Inferior parietal cortex (tissue), 1 donor: ENCODE measurements at regions not wholly inside any gene's neighbourhood (a gene's known extent, or its start where the extent isn't known, plus 50 kb on each side); places are given as distances from the start of the nearest gene placed in this dataset.
A peak's percentile ranks its signal among the peaks of the same experiment; 100 is the strongest.

Experiments used
- DNase-seq: peaks from one replicate; pipeline ENCODE4 v3.0.0-alpha.2; 2016; ENCODE audit errors: extremely low spot score

GRCh38 chr6:134456226-134456625, 138.3 kb upstream of the SGK1 start:
- DNase-seq: no peak

DNA sequence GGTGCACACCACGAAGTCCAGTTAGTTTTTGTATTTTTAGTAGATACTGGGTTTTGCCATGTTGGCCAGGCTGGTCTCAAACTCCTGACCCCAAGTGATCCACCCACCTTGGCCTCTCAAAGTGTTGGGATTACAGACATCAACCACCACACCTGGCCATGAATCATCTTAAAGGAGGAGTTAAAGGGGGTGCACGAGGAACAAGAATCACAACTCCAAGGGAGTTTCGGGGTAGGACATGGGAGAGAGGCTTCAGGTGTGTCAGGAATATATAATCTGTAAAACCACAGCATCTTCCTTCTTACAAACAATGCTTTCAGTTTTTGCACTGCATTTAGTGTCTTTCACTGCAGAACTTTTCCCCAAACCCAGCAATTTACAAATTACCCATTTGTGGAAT, 137.4 kb upstream of the SGK1 start:
- DNase-seq: no peak

- no peak for DNase-seq
Measured at GRCh38 chr6:134454794-134455193, 136.9 kb upstream of the SGK1 start.

- DNase-seq: no peak
Measured at GRCh38 chr6:134453792-134454510, 136.0 kb upstream of the SGK1 start.

GRCh38 chr6:134452906-134453305, 135.0 kb upstream of the SGK1 start:
- no peak for DNase-seq

GRCh38 chr6:134451529-134451928, 133.6 kb upstream of the SGK1 start:
- DNase-seq: no peak

DNA sequence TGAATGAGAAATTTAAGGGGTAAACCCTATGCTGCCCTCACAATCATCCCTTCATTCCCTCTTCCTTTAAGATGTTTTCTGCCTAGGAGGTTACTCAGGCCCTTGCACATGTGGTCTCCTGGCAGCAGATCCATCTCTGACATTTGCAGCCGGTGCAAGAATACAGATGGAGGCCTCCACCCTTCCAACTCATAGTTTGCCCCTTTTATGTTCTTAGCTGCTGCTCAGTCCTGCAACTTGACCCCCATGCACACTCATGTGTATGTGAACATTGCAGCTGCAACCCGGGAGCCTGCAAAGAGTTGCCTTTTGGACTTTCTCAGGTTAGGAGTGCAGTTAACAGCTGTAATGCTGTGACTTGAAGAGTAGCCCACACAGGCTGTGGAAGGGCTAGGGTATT, 131.9 kb upstream of the SGK1 start:
- no peak for DNase-seq

- no peak for DNase-seq
Measured at GRCh38 chr6:134449004-134449403, 131.1 kb upstream of the SGK1 start.

GRCh38 chr6:134447883-134448387, 130.0 kb upstream of the SGK1 start:
- DNase-seq: no peak

GRCh38 chr6:134447423-134447822, 129.5 kb upstream of the SGK1 start:
- DNase-seq: no peak

GRCh38 chr6:134446896-134447295, 129.0 kb upstream of the SGK1 start:
- DNase-seq: no peak

GRCh38 chr6:134446218-134446848, 128.4 kb upstream of the SGK1 start:
- peak; percentile 73 for DNase-seq

GRCh38 chr6:134443009-134443408, 125.1 kb upstream of the SGK1 start:
- no peak for DNase-seq

- DNase-seq: no peak
Measured at GRCh38 chr6:134442073-134442472, 124.2 kb upstream of the SGK1 start.

GRCh38 chr6:134438837-134439236, 120.9 kb upstream of the SGK1 start:
- DNase-seq: no peak

GRCh38 chr6:134437376-134437775, 119.5 kb upstream of the SGK1 start:
- DNase-seq: no peak

DNA sequence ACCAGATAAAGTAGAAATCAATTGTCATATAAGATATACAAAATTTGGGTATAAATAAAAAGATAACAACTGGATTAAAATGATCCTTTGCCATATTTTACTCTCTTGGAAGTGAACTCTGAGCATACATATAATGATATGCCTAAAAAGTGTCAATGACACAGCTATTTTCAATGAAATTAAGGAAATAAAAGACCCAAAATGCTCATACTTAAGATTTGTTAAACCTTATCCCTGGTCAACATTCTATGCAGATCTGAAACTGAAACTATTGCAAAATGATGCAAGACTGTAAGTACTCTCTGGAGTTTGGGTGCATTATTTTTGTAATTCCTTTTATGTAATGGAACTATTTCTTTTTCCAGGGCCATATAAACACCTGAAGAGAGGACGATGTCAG, 119.0 kb upstream of the SGK1 start:
- no peak for DNase-seq

GRCh38 chr6:134436281-134436815, 118.4 kb upstream of the SGK1 start:
- peak; percentile 75 for DNase-seq

DNA sequence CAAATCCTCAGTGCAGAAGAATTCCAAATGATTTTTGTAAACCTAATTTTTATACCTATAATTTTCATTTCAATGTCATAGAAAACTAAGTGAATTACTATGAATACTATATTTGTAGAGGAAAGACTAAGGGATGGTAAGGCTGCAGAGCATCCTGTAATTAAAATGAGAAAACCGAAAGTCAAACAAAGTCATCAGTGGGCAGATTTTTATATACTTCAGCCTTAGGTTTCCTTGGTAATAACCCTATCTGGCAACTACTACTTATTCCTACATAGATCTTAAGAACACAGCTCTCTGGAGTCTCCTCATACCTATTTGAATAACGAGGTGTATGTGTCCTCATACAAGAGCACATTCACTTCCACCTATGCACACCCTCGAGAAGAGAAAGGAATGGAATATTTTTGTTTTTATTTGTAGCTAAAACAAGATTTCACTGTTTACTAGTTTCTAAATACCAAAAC, 117.9 kb upstream of the SGK1 start:
- DNase-seq: no peak

DNA sequence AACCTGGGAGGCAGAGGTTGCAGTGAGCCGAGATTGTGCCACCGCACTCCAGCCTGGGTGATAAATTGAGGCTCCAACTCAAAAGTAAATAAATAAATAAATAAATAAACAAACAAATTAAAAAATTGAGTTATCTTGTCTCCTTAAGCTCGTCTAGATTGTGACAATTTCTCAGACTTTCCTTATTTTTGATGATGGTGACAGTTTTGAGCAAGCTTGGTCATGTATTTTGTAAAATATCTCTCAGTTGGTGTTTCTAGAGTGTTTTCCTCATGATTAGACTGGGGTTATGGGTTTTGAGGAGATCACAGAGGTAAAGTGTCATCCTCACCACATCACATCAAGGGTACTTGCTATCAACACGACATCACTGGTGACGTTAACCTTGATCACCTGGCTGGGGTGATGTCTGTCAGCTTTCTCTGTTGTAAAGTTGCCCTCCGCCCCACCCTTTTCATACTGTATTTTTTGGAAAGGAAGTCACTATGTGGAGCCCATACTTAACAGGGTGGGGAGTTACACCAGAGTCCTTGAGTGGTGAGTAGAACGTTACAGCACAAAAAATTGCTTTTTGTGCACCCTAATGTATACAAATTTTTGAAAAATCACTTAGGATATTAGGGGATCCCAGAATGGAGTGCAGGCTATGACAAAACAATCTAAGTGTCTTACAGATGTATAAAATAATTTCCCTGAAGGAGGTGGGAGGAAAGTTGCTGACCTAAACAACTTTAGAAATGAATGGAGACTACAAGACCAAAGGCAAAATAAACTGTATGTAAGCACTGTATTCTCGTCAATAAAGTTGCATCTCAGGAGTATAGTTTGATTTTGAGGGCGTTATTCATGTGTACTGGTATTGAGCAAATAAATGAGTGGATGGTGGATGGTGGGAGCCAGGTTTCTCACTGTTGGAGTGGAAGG, 116.4 kb upstream of the SGK1 start:
- no peak for DNase-seq

- DNase-seq: no peak
Measured at GRCh38 chr6:134432036-134432435, 114.1 kb upstream of the SGK1 start.

DNA sequence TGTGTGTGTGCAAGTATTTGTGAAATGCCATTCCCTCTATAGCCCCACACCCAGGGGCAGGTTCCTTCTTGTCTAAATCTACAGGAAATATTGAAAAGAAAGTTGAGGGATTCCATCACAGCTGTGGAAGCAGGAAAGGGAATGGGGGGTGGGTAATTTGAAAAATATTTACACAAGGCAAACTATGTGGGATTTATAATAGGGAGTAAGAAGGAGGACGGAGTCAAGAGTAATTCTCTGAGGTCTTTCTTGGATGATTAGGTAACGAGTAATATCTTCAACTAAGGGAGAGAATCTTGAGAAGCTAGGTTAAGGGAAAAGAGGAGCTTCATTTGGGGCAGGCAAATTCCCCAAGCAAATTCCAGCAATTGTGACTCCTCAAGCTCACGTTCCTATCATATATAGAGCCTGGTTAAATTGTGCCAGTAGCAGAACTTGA, 113.5 kb upstream of the SGK1 start:
- no peak for DNase-seq
